Urothelium cell line (cell line): ENCODE measurements at regions not wholly inside any gene's neighbourhood (a gene's known extent, or its start where the extent isn't known, plus 50 kb on each side); places are given as distances from the start of the nearest gene placed in this dataset.

Source experiments
- DNase-seq: peaks from one replicate; pipeline ENCODE4 v3.0.0; 2011; ENCODE audit warnings: low spot score, mixed read lengths
- FAIRE-seq: peaks from 2 replicates; lab custom pipeline; 2011; peaks lifted over from hg19 to GRCh38; lab: Jason Lieb, UNC

- no peak for DNase-seq
- no peak for FAIRE-seq
Measured at GRCh38 chrX:88526385-88526784, 220.6 kb upstream of the CPXCR1 start.

- DNase-seq (no peak), FAIRE-seq (no peak)
Measured at GRCh38 chrX:88558421-88558820, 188.6 kb upstream of the CPXCR1 start.

DNA sequence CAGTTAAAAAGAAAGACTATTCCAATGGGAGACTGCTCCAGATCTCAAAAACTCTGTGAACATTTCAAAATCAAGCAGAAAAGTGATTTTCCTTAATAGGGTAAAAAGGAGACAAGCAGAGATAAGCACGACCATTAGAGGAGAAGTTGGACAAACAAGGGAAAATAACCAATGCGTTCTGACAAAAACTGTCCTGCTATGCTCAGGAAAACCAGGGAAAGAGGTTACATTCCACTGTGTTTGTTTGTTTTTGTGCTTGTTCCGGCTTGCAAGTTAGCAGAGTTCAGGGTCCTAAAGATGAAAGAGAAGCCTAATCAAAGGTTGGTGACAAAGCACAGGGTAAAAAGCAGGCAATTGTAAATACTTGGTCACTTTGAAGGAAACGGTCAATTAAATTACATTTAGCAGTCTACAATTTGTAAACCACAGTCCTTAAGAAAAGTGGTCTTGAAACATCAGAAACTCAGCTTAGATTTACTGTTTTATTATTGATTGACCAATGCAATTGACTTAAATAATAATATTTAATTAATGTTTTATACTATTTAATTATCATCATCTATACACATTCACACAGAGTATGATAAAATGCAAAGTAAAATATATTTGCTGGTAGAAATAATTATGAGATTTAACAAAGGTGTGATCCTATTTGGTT, 186.2 kb upstream of the CPXCR1 start:
- FAIRE-seq (no peak), DNase-seq (no peak)

DNA sequence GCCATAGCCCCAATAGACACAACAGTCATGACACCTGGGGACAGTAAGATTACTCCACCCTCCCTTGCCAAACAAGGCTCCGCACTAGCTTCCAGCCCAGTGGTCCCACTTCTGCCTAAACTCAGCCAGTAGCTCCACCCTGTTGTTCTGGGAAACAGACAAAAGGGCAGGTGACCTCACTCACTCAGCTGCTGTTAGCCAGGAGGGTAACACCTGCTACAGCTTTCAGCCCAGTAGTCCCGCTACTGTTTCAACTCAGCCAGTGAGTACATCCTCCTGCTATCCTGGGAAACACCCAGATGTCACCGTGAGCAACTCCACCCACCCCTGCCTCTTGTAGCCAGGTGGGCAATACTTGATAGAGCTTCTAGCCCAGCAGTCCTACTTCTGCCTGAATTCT, 162.7 kb upstream of the CPXCR1 start:
- FAIRE-seq (no peak), DNase-seq (no peak)

GRCh38 chrX:88586317-88586716, 160.7 kb upstream of the CPXCR1 start:
- FAIRE-seq, result no peak
- DNase-seq, result no peak

GRCh38 chrX:88603237-88603636, 143.8 kb upstream of the CPXCR1 start:
- FAIRE-seq (no peak), DNase-seq (no peak)

DNA sequence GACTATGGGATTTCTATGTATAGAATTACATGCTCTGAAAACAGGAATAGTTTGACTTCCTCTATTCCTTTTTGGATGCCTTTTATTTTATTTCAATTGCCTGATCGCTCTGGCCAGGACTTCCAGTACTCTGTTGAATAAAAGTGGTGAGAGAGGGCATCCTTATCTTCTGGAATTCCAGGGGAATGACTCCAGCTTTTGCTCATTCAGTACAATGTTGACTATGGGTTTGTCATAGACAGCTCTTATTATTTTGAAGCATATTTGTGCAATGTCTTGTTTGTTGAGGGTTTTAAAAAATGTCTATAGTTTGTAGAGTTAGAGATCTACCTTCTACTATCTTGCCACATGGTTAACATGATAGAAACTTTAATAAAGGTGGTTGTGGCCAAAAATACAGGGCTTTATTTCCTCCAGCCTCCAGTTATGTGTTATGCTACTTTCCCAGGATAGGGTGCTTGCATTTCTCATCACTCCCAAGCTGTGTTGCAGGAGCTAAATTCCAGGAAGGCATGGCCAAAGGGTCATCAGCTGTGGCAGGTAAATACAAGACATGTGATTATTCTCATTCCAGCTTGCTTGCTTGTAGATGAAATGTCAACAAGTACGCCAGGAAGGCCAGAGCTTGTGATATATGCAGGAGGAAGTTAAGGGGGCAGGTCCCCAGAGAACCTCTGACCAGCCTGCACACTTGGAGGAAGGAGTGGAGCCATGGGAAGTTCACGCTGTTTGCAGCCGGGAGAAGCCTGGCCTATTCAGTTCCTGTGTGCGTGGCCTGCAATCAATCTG, 142.4 kb upstream of the CPXCR1 start:
- FAIRE-seq, result no peak

GRCh38 chrX:88605222-88605583, 141.8 kb upstream of the CPXCR1 start:
- FAIRE-seq, result no peak
- DNase-seq, result no peak

More for the DNA sequence above, 142.4 kb upstream of the CPXCR1 start:
- DNase-seq, result no peak

DNA sequence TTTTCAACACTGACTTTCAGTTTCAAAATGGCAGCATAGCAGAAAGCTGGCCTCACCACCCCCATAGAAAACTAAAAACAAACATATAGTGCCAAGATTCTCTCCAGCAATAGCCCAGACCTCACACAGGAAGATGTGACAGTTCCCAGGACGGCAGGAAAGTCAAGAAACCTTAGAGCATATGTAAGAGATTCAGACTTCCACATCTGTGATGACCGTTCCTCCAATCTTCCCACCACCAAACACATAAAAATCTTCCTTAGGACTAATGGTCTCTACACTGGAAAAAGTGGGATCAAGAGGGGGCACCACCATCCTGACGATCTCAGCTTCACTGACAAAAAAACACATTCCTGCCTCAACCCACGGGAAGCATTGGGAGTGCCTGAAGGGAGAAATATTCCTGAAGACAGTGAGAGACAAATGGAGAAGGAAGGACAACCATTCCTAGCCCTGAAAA, 134.1 kb upstream of the CPXCR1 start:
- DNase-seq (peak; percentile 7), FAIRE-seq (no peak)

- FAIRE-seq (no peak), DNase-seq (peak; percentile 17)
Measured at GRCh38 chrX:88613338-88613737, 133.7 kb upstream of the CPXCR1 start.

DNA sequence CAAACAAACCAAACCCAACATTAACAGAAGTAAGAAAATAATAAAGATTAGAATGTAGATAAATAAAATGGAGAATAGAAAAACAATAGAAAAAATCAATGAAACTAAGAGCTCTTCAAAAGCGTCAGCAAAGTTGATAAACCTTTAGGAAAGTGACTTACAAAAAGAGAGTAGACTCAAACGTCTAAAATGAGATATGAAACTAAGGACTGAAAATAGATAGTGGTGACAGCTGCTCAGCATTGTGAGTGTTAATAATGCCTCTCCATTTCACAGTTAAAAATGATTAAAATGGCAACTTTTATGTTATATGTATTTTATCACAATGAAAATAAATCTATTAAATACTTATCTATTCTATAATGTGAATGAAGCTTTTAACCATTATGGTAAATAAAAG, 125.7 kb upstream of the CPXCR1 start:
- FAIRE-seq (no peak), DNase-seq (no peak)

DNA sequence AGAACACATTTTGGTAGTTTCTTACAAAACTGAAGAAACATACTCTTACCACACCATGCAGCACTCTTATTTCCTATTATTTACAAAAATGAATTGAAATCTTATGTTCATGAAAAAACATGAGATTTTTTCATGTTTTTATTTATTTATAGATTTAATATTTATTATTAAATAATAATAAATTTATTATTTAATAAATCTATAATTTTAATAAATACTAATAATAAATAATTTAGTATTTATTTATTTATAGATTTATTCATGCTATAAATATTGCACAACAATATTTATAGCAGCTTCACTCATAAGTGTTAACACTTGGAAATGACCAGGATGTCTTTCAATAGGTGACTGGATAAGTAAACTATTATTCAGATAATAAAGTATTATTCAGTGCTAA, 91.6 kb upstream of the CPXCR1 start:
- no peak for DNase-seq
- FAIRE-seq, result no peak

- no peak for DNase-seq
- FAIRE-seq, result no peak
Measured at GRCh38 chrX:88660836-88661235, 86.2 kb upstream of the CPXCR1 start.

- no peak for DNase-seq
- no peak for FAIRE-seq
Measured at GRCh38 chrX:88672261-88672660, 74.8 kb upstream of the CPXCR1 start.
